ENCODE measurements at regions not wholly inside any gene's neighbourhood (a gene's known extent, or its start where the extent isn't known, plus 50 kb on each side); places are given as distances from the start of the nearest gene placed in this dataset.

GRCh38 chr4:108375434-108375833, 206.7 kb upstream of the LEF1 start:
- DNase-seq (ENCODE audit: extremely low spot score), result no peak
- TF ChIP-seq BHLHE40 (IDR thresholded peaks at IDR 0.05; ENCODE audit: borderline replicate concordance) (no peak), FOXA1 (IDR thresholded peaks at IDR 0.05) (no peak), PKNOX1 (IDR thresholded peaks at IDR 0.05) (no peak), ZNF384 (IDR thresholded peaks at IDR 0.05) (no peak), NFRKB (IDR thresholded peaks at IDR 0.05) (no peak), CTBP1 (IDR thresholded peaks at IDR 0.05; ENCODE audit: borderline replicate concordance) (no peak), ELF4 (IDR thresholded peaks at IDR 0.05) (no peak), TARDBP (IDR thresholded peaks at IDR 0.05) (no peak), SUZ12 (IDR thresholded peaks at IDR 0.05) (no peak), HDGF (IDR thresholded peaks at IDR 0.05; ENCODE audit: borderline replicate concordance) (no peak), FOXM1 (IDR thresholded peaks at IDR 0.05; ENCODE audit: borderline replicate concordance) (no peak), LEF1 (IDR thresholded peaks at IDR 0.05; ENCODE audit: borderline replicate concordance) (no peak), ARNT (IDR thresholded peaks at IDR 0.05) (no peak)
- ChIA-PET POLR2A (no interaction called here), CTCF (no interaction called here)

GRCh38 chr4:108372681-108373080, 203.9 kb upstream of the LEF1 start:
- POLR2A ChIA-PET, result no interaction called here
- DNase-seq (ENCODE audit: extremely low spot score), result no peak
- TF ChIP-seq LEF1 (IDR thresholded peaks at IDR 0.05; ENCODE audit: borderline replicate concordance) (no peak), FOXA1 (IDR thresholded peaks at IDR 0.05) (no peak), HDGF (IDR thresholded peaks at IDR 0.05; ENCODE audit: borderline replicate concordance) (no peak), BHLHE40 (IDR thresholded peaks at IDR 0.05; ENCODE audit: borderline replicate concordance) (no peak)
- CTCF ChIA-PET, result no interaction called here

GRCh38 chr4:108371282-108371681, 202.6 kb upstream of the LEF1 start:
- no peak for DNase-seq (ENCODE audit: extremely low spot score)
- POLR2A ChIA-PET, result no interaction called here
- TF ChIP-seq HDGF (IDR thresholded peaks at IDR 0.05; ENCODE audit: borderline replicate concordance) (no peak), LEF1 (IDR thresholded peaks at IDR 0.05; ENCODE audit: borderline replicate concordance) (no peak), ARNT (IDR thresholded peaks at IDR 0.05) (no peak), ZNF384 (IDR thresholded peaks at IDR 0.05) (no peak), FOXM1 (IDR thresholded peaks at IDR 0.05; ENCODE audit: borderline replicate concordance) (no peak), TARDBP (IDR thresholded peaks at IDR 0.05) (no peak), NFRKB (IDR thresholded peaks at IDR 0.05) (no peak), L3MBTL2 (conservative IDR thresholded peaks at IDR 0.05) (no peak), CTBP1 (IDR thresholded peaks at IDR 0.05; ENCODE audit: borderline replicate concordance) (no peak), ELF4 (IDR thresholded peaks at IDR 0.05) (no peak), FOXA1 (IDR thresholded peaks at IDR 0.05) (no peak), PKNOX1 (IDR thresholded peaks at IDR 0.05) (no peak), BHLHE40 (IDR thresholded peaks at IDR 0.05; ENCODE audit: borderline replicate concordance) (no peak), SUZ12 (IDR thresholded peaks at IDR 0.05) (no peak), SP1 (IDR thresholded peaks at IDR 0.05) (no peak), FOXK2 (IDR thresholded peaks at IDR 0.05) (no peak)
- CTCF ChIA-PET, result no interaction called here

- DNase-seq (ENCODE audit: extremely low spot score), result no peak
- POLR2A ChIA-PET, result no interaction called here
- TF ChIP-seq FOXA1 (IDR thresholded peaks at IDR 0.05) (no peak), BHLHE40 (IDR thresholded peaks at IDR 0.05; ENCODE audit: borderline replicate concordance) (no peak), LEF1 (IDR thresholded peaks at IDR 0.05; ENCODE audit: borderline replicate concordance) (no peak), NFRKB (IDR thresholded peaks at IDR 0.05) (no peak)
- CTCF ChIA-PET, result no interaction called here
Observed at GRCh38 chr4:108370291-108371141, 201.8 kb upstream of the LEF1 start.

DNA sequence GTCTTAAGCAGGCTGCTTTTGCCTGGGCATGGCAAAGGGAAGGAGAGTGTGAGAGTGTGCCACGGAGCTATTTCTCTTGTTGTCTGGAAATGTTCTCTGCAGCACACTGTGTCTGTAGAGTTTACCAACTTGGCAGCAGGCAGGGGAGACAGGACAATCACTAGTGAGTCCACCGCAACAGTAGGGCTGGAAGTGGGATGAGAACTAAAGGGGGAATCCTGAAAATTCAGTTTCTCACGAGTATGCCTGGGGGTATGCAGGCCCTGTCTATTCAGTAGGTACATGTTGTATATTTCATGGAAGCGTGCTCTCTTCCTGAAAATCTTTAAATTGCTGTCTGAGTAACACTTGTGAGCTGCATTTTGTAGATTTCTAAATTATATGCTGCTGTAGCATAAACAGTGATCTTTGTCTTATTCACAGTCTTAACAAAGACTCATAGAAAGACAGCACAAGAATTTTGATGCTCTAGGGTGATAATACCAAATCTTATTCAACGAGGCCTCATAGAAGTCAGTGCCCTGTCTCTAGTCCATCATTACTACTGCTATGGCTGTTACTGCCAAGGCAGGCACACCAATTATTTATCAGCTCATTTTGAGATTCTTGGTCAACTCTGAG, 200.4 kb upstream of the LEF1 start:
- POLR2A ChIA-PET, result no interaction called here
- TF ChIP-seq CTBP1 (IDR thresholded peaks at IDR 0.05; ENCODE audit: borderline replicate concordance) (no peak), SUZ12 (IDR thresholded peaks at IDR 0.05) (no peak), BHLHE40 (IDR thresholded peaks at IDR 0.05; ENCODE audit: borderline replicate concordance) (no peak), HDGF (IDR thresholded peaks at IDR 0.05; ENCODE audit: borderline replicate concordance) (no peak), NFRKB (IDR thresholded peaks at IDR 0.05) (no peak), ZNF384 (IDR thresholded peaks at IDR 0.05) (no peak), L3MBTL2 (conservative IDR thresholded peaks at IDR 0.05) (no peak), FOXK2 (IDR thresholded peaks at IDR 0.05) (no peak), FOXA1 (IDR thresholded peaks at IDR 0.05) (no peak), FOXM1 (IDR thresholded peaks at IDR 0.05; ENCODE audit: borderline replicate concordance) (no peak), TARDBP (IDR thresholded peaks at IDR 0.05) (no peak), ELF4 (IDR thresholded peaks at IDR 0.05) (no peak), ARNT (IDR thresholded peaks at IDR 0.05) (no peak), PKNOX1 (IDR thresholded peaks at IDR 0.05) (no peak), SP1 (IDR thresholded peaks at IDR 0.05) (no peak), LEF1 (IDR thresholded peaks at IDR 0.05; ENCODE audit: borderline replicate concordance) (no peak)
- CTCF ChIA-PET, result no interaction called here
- DNase-seq (ENCODE audit: extremely low spot score), result no peak

GRCh38 chr4:108367751-108368150, 199.0 kb upstream of the LEF1 start:
- ChIA-PET CTCF (no interaction called here), POLR2A (no interaction called here)
- TF ChIP-seq PKNOX1 (IDR thresholded peaks at IDR 0.05) (no peak), CTBP1 (IDR thresholded peaks at IDR 0.05; ENCODE audit: borderline replicate concordance) (no peak), SP1 (IDR thresholded peaks at IDR 0.05) (no peak), ELF4 (IDR thresholded peaks at IDR 0.05) (no peak), L3MBTL2 (conservative IDR thresholded peaks at IDR 0.05) (no peak), BHLHE40 (IDR thresholded peaks at IDR 0.05; ENCODE audit: borderline replicate concordance) (no peak), FOXA1 (IDR thresholded peaks at IDR 0.05) (no peak), NFRKB (IDR thresholded peaks at IDR 0.05) (no peak), FOXM1 (IDR thresholded peaks at IDR 0.05; ENCODE audit: borderline replicate concordance) (no peak), LEF1 (IDR thresholded peaks at IDR 0.05; ENCODE audit: borderline replicate concordance) (no peak), FOXK2 (IDR thresholded peaks at IDR 0.05) (no peak), SUZ12 (IDR thresholded peaks at IDR 0.05) (no peak)
- DNase-seq (ENCODE audit: extremely low spot score), result no peak
